GM13977 (cell line): ENCODE measurements at regions not wholly inside any gene's neighbourhood (a gene's known extent, or its start where the extent isn't known, plus 50 kb on each side); places are given as distances from the start of the nearest gene placed in this dataset.

Experiments used
- DNase-seq: peaks from one replicate; pipeline ENCODE4 v3.0.0; 2012; ENCODE audit warnings: low spot score
- CTCF ChIP-seq: IDR thresholded peaks from 2 replicates; pipeline ENCODE4 v1.5.1; 2012; ENCODE audit warnings: mild to moderate bottlenecking, control low read depth; ENCODE audit not compliant: insufficient read depth; ENCODE audit errors: extremely low read depth, missing control alignments
- in situ Hi-C: fragments of 300-500 bp; cut with MboI; formaldehyde crosslinking; loops from one replicate; pipeline ENCODE4 v1.12.0; 2022; ENCODE audit warnings: low sequenced_read_pairs, low pct_unique_long_range_greater_than_20kb, mixed read lengths, inconsistent platforms; ENCODE audit not compliant: unreplicated experiment

- no peak for TF ChIP-seq CTCF
- DNase-seq = no peak
- in situ Hi-C loops = no loop called here
These were observed 175.8 kb upstream of the NETO1 start for GRCh38 chr18:73043611-73044010.

- in situ Hi-C loops = no loop called here
- no peak for DNase-seq
- TF ChIP-seq CTCF = no peak
These were observed 175.4 kb upstream of the NETO1 start for GRCh38 chr18:73043211-73043610.

- no peak for DNase-seq
- no peak for TF ChIP-seq CTCF
- in situ Hi-C loops = no loop called here
These were observed 172.5 kb upstream of the NETO1 start for GRCh38 chr18:73040247-73040646.

- in situ Hi-C loops = no loop called here
- no peak for TF ChIP-seq CTCF
These were observed 170.5 kb upstream of the NETO1 start for GRCh38 chr18:73038336-73038735.

GRCh38 chr18:73023975-73024374 is 156.2 kb upstream of the NETO1 start:
- no peak for TF ChIP-seq CTCF
- in situ Hi-C loops = no loop called here
- no peak for DNase-seq

More at GRCh38 chr18:73038336-73038735, 170.5 kb upstream of the NETO1 start:
- no peak for DNase-seq

- in situ Hi-C loops = no loop called here
- no peak for DNase-seq
- no peak for TF ChIP-seq CTCF
These were observed 141.9 kb upstream of the NETO1 start for GRCh38 chr18:73009691-73010090.

GRCh38 chr18:73007915-73008308 is 140.1 kb upstream of the NETO1 start:
- in situ Hi-C loops = no loop called here
- DNase-seq = no peak
- no peak for TF ChIP-seq CTCF
